HepG2 (cell line): ENCODE measurements at regions not wholly inside any gene's neighbourhood (a gene's known extent, or its start where the extent isn't known, plus 50 kb on each side); places are given as distances from the start of the nearest gene placed in this dataset.

Source experiments
- ATAC-seq: fragments of 200-7000 bp; cut with Tn5 transposase; 3 replicates; pipeline ENCODE4 v1.9.1; 2020; ENCODE audit warnings: mild to moderate bottlenecking, moderate library complexity
- BruUV-seq: library from RNA; stranded (reverse); fragments of 400-500 nt; replicated peaks from 2 replicates; lab custom pipeline; 2021; lab: Mats Ljungman, UMichigan
- CTCF ChIA-PET: fragments of 300-600 bp; formaldehyde crosslinking; extraction: SDS; loops from one replicate; lab custom pipeline; 2021; ENCODE audit warnings: low total read pairs, inconsistent platforms, low intra/inter-chr PET ratio; lab: Yijun Ruan, JAX
- POLR2A ChIA-PET: fragments of 350-600 bp; sonication (Branson Sonifier 250); formaldehyde crosslinking; loops from one replicate; lab custom pipeline; 2020; ENCODE audit warnings: antibody characterized with exemption, inconsistent platforms; lab: Yijun Ruan, JAX
- DNase-seq: peaks from one replicate; pipeline ENCODE4 v3.0.0-alpha.2; 2015; ENCODE audit warnings: low spot score
- FAIRE-seq: peaks from 3 replicates; lab custom pipeline; 2011; peaks lifted over from hg19 to GRCh38; lab: Jason Lieb, UNC
- H2AFZ ChIP-seq: one replicate; pipeline ENCODE4 v1.6.1; 2011; ENCODE audit warnings: low read length, inconsistent platforms
- H3K27ac ChIP-seq: fragments of 300-600 bp; 3 replicates; pipeline ENCODE4 v1.8.0; 2011; ENCODE audit warnings: mixed run types, mild to moderate bottlenecking, mixed read lengths, low read length, inconsistent platforms; ENCODE audit not compliant: insufficient read depth; ENCODE audit errors: extremely low read length
- H3K27me3 ChIP-seq, 2 experiments: fragments of 200-600 bp in 1 of 2; 2 replicates in 1 of 2; 3 replicates in 1 of 2; pipeline versions ENCODE4 v1.6.0 to v1.8.0; 2011; ENCODE audit warnings: low read length in 2 of 2, mild to moderate bottlenecking in 2 of 2, moderate library complexity in 2 of 2, inconsistent platforms in 1 of 2; ENCODE audit not compliant: insufficient read depth in 2 of 2, control insufficient read depth in 1 of 2
- H3K36me3 ChIP-seq, 2 experiments: fragments of 200-600 bp in 1 of 2; replicated peaks in 1 of 2; 2 replicates in 1 of 2; 3 replicates in 1 of 2; pipeline versions ENCODE4 v1.5.1 to v1.8.0; 2011; ENCODE audit warnings: low read length in 2 of 2, inconsistent platforms in 1 of 2; ENCODE audit not compliant: insufficient read depth in 2 of 2, control insufficient read depth in 1 of 2
- H3K4me1 ChIP-seq: 2 replicates; pipeline ENCODE4 v1.5.1; 2012; ENCODE audit warnings: low read length, inconsistent platforms; ENCODE audit not compliant: insufficient read depth
- H3K4me2 ChIP-seq: 2 replicates; pipeline ENCODE4 v1.6.0; 2011; ENCODE audit warnings: low read depth, low read length, inconsistent platforms
- H3K4me3 ChIP-seq, 3 experiments: fragments of 200-600 bp in 1 of 3; sonication (generic), shearing (Covaris generic) in 1 of 3; replicated peaks in 1 of 3; 2 replicates each; pipeline ENCODE4 v1.5.1; 2011 to 2016; ENCODE audit warnings: low read length in 3 of 3, inconsistent platforms in 2 of 3, low read depth in 2 of 3, mild to moderate bottlenecking in 2 of 3, control low read depth in 1 of 3, mixed read lengths in 1 of 3; ENCODE audit not compliant: insufficient read depth in 1 of 3
- H3K79me2 ChIP-seq: one replicate; pipeline ENCODE4 v1.6.1; 2011; ENCODE audit warnings: low read length, inconsistent platforms; ENCODE audit not compliant: insufficient read depth
- H3K9ac ChIP-seq: 2 replicates; pipeline ENCODE4 v1.6.0; 2011; ENCODE audit warnings: mild to moderate bottlenecking, low read depth, low read length, inconsistent platforms; ENCODE audit not compliant: insufficient read depth
- H3K9me3 ChIP-seq: 2 replicates; pipeline ENCODE4 v1.5.1; 2012; ENCODE audit warnings: mild to moderate bottlenecking, low read length
- H4K20me1 ChIP-seq: 2 replicates; pipeline ENCODE4 v1.6.0; 2011; ENCODE audit warnings: inconsistent platforms, mild to moderate bottlenecking, low read length, moderate library complexity; ENCODE audit not compliant: insufficient read depth
- DPF2 ChIP-seq: sonication (generic); formaldehyde crosslinking; IDR thresholded peaks from 2 replicates; pipeline ENCODE4 v1.4.0; 2020; ENCODE audit warnings: mild to moderate bottlenecking, low read depth, missing genetic modification reagents, borderline replicate concordance
- FOXM1 ChIP-seq: sonication (generic); formaldehyde crosslinking; IDR thresholded peaks from 2 replicates; pipeline ENCODE4 v1.5.0; 2020; ENCODE audit warnings: missing genetic modification reagents
- GTF3A ChIP-seq: sonication (generic); formaldehyde crosslinking; conservative IDR thresholded peaks from 2 replicates; pipeline ENCODE4 v1.4.0; 2020; ENCODE audit warnings: mild to moderate bottlenecking, missing genetic modification reagents
- MXD4 ChIP-seq: IDR thresholded peaks from 2 replicates; pipeline ENCODE4 v1.6.1; 2016; ENCODE audit warnings: mild to moderate bottlenecking, missing biosample characterization, missing genetic modification reagents
- NCOA2 ChIP-seq: sonication (generic); formaldehyde crosslinking; IDR thresholded peaks from 2 replicates; pipeline ENCODE4 v1.8.0; 2022; ENCODE audit warnings: inconsistent platforms
- POLR2AphosphoS5 ChIP-seq: IDR thresholded peaks from 2 replicates; pipeline ENCODE4 v1.6.1; 2012; ENCODE audit warnings: low read depth, low read length
- THYN1 ChIP-seq: sonication (generic); formaldehyde crosslinking; IDR thresholded peaks from 2 replicates; pipeline ENCODE4 v1.8.1; 2023; ENCODE audit warnings: low read depth, mild to moderate bottlenecking, moderate library complexity, missing genetic modification reagents, borderline replicate concordance
- ZNF234 ChIP-seq: sonication (generic); formaldehyde crosslinking; conservative IDR thresholded peaks from 2 replicates; pipeline ENCODE4 v1.5.1; 2020; ENCODE audit warnings: mild to moderate bottlenecking, missing genetic modification reagents
- ZNF317 ChIP-seq: sonication (generic); formaldehyde crosslinking; IDR thresholded peaks from 2 replicates; pipeline ENCODE4 v1.5.0; 2020; ENCODE audit warnings: mild to moderate bottlenecking, missing genetic modification reagents
- ZNF430 ChIP-seq: sonication (generic); formaldehyde crosslinking; IDR thresholded peaks from 2 replicates; pipeline ENCODE4 v1.9.0; 2021; ENCODE audit warnings: mild to moderate bottlenecking, missing genetic modification reagents
- ZNF446 ChIP-seq: sonication (generic); formaldehyde crosslinking; IDR thresholded peaks from 2 replicates; pipeline ENCODE4 v1.5.0; 2020; ENCODE audit warnings: mild to moderate bottlenecking, missing genetic modification reagents
- WGBS: methylation state at CpG from one replicate; pipeline ENCODE4 v1.1.6; 2017; ENCODE audit warnings: low lambda C conversion rate; 5-methylcytosine and 5-hydroxymethylcytosine counted together
- in situ Hi-C: cut with HindIII; loops from 2 replicates; pipeline ENCODE4 v1.10.0; 2017; ENCODE audit warnings: low pct_unique_long_range_greater_than_20kb; ENCODE audit not compliant: extremely low pct_ligation_motif_present
- intact Hi-C: fragments of 100-400 bp; cut with micrococcal nuclease; formaldehyde crosslinking; loops from one replicate; pipeline ENCODE4 v1.10.0; 2022; ENCODE audit not compliant: unreplicated experiment
- TF ChIP-seq, protein P1 (sequence below): sonication (generic); formaldehyde crosslinking; IDR thresholded peaks from 2 replicates; pipeline ENCODE4 v1.4.0; 2020; ENCODE audit warnings: missing genetic modification reagents, mild to moderate bottlenecking, borderline replicate concordance
- TF ChIP-seq, protein P2 (sequence below): sonication (generic); formaldehyde crosslinking; IDR thresholded peaks from 2 replicates; pipeline ENCODE4 v1.5.0; 2020; ENCODE audit warnings: mild to moderate bottlenecking, missing genetic modification reagents, moderate library complexity
- TF ChIP-seq, protein P3 (sequence below): sonication (generic); formaldehyde crosslinking; IDR thresholded peaks from one replicate; pipeline ENCODE4 v1.5.1; 2020; ENCODE audit warnings: mild to moderate bottlenecking, missing genetic modification reagents; ENCODE audit errors: not compliant biosample characterization

DNA sequence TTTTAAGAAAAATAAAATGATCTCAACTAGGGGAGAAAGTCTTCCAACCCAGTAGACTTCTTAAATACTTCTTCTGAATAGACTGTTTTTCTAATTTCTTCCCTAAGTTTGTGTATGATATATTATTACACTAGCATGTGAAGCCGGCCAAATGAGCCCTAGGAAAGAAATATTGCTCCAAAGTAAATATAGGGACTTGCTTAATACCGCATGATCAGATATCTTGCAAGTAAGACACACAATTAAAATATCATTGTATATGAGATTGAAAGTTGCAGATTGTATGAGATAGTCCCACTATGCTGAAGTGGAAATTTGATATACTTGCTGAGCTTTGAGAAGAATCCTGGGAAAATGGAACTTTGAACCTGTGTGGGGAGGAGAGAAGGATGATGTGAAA lies 225.7 kb downstream of the BAMBI start:
- H3K79me2 ChIP-seq: no peaks in the 10 kb centered on the region
- peaks cover 38% of the 10 kb centered on the region for H3K4me1 ChIP-seq
- H2AFZ ChIP-seq: no peak overlapping the region
- BruUV-seq: no TSS peak
- no peak overlapping the region for H3K27ac ChIP-seq
- H3K9me3 ChIP-seq: no peaks in the 10 kb centered on the region
- H3K4me2 ChIP-seq: no peak overlapping the region
- no peak overlapping the region for H3K4me3 ChIP-seq
- DNase-seq (no peak), FAIRE-seq (no peak), ATAC-seq (no peak)
- H4K20me1 ChIP-seq: no peaks in the 10 kb centered on the region
- H3K27me3 ChIP-seq: no peaks in the 10 kb centered on the region
- intact Hi-C loops: no loop called here
- WGBS: 78% methylated on average over 2 of the region's 2 CpGs
- CTCF ChIA-PET: no interaction called here
- H3K36me3 ChIP-seq: no peaks in the 10 kb centered on the region
- POLR2A ChIA-PET: no interaction called here
- no peak overlapping the region for H3K9ac ChIP-seq
- in situ Hi-C loops: no loop called here
- no peak for TF ChIP-seq ZNF234 (CRISPR knock-in tag)
- TF ChIP-seq, protein P1, sequence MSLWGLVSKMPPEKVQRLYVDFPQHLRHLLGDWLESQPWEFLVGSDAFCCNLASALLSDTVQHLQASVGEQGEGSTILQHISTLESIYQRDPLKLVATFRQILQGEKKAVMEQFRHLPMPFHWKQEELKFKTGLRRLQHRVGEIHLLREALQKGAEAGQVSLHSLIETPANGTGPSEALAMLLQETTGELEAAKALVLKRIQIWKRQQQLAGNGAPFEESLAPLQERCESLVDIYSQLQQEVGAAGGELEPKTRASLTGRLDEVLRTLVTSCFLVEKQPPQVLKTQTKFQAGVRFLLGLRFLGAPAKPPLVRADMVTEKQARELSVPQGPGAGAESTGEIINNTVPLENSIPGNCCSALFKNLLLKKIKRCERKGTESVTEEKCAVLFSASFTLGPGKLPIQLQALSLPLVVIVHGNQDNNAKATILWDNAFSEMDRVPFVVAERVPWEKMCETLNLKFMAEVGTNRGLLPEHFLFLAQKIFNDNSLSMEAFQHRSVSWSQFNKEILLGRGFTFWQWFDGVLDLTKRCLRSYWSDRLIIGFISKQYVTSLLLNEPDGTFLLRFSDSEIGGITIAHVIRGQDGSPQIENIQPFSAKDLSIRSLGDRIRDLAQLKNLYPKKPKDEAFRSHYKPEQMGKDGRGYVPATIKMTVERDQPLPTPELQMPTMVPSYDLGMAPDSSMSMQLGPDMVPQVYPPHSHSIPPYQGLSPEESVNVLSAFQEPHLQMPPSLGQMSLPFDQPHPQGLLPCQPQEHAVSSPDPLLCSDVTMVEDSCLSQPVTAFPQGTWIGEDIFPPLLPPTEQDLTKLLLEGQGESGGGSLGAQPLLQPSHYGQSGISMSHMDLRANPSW (CRISPR knock-in tag): no peak
- no peak for TF ChIP-seq GTF3A (CRISPR knock-in tag)
- TF ChIP-seq, protein P2, sequence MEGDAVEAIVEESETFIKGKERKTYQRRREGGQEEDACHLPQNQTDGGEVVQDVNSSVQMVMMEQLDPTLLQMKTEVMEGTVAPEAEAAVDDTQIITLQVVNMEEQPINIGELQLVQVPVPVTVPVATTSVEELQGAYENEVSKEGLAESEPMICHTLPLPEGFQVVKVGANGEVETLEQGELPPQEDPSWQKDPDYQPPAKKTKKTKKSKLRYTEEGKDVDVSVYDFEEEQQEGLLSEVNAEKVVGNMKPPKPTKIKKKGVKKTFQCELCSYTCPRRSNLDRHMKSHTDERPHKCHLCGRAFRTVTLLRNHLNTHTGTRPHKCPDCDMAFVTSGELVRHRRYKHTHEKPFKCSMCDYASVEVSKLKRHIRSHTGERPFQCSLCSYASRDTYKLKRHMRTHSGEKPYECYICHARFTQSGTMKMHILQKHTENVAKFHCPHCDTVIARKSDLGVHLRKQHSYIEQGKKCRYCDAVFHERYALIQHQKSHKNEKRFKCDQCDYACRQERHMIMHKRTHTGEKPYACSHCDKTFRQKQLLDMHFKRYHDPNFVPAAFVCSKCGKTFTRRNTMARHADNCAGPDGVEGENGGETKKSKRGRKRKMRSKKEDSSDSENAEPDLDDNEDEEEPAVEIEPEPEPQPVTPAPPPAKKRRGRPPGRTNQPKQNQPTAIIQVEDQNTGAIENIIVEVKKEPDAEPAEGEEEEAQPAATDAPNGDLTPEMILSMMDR (CRISPR knock-in tag): no peak
- TF ChIP-seq THYN1 (CRISPR knock-in tag): no peak
- TF ChIP-seq ZNF446 (CRISPR knock-in tag): no peak
- TF ChIP-seq, protein P3, sequence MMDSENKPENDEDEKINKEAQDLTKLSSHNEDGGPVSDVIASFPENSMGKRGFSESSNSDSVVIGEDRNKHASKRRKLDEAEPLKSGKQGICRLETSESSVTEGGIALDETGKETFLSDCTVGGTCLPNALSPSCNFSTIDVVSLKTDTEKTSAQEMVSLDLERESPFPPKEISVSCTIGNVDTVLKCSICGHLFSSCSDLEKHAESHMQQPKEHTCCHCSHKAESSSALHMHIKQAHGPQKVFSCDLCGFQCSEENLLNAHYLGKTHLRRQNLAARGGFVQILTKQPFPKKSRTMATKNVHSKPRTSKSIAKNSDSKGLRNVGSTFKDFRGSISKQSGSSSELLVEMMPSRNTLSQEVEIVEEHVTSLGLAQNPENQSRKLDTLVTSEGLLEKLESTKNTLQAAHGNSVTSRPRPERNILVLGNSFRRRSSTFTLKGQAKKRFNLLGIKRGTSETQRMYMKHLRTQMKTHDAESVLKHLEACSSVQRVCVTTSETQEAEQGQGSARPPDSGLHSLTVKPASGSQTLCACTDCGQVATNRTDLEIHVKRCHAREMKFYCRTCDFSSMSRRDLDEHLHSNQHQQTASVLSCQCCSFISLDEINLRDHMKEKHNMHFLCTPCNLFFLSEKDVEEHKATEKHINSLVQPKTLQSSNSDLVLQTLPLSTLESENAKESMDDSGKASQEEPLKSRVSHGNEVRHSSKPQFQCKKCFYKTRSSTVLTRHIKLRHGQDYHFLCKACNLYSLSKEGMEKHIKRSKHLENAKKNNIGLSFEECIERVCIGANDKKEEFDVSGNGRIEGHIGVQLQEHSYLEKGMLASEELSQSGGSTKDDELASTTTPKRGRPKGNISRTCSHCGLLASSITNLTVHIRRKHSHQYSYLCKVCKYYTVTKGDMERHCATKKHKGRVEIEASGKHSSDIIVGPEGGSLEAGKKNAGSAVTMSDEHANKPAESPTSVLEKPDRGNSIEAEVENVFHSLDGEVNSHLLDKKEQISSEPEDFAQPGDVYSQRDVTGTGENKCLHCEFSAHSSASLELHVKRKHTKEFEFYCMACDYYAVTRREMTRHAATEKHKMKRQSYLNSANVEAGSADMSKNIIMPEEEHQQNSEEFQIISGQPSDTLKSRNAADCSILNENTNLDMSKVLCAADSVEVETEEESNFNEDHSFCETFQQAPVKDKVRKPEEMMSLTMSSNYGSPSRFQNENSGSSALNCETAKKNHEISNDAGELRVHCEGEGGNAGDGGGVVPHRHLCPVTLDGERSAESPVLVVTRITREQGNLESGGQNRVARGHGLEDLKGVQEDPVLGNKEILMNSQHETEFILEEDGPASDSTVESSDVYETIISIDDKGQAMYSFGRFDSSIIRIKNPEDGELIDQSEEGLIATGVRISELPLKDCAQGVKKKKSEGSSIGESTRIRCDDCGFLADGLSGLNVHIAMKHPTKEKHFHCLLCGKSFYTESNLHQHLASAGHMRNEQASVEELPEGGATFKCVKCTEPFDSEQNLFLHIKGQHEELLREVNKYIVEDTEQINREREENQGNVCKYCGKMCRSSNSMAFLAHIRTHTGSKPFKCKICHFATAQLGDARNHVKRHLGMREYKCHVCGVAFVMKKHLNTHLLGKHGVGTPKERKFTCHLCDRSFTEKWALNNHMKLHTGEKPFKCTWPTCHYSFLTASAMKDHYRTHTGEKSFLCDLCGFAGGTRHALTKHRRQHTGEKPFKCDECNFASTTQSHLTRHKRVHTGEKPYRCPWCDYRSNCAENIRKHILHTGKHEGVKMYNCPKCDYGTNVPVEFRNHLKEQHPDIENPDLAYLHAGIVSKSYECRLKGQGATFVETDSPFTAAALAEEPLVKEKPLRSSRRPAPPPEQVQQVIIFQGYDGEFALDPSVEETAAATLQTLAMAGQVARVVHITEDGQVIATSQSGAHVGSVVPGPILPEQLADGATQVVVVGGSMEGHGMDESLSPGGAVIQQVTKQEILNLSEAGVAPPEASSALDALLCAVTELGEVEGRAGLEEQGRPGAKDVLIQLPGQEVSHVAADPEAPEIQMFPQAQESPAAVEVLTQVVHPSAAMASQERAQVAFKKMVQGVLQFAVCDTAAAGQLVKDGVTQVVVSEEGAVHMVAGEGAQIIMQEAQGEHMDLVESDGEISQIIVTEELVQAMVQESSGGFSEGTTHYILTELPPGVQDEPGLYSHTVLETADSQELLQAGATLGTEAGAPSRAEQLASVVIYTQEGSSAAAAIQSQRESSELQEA (CRISPR knock-in tag): no peak
- TF ChIP-seq NCOA2 (CRISPR knock-in tag): no peak
- TF ChIP-seq MXD4: no peak
- TF ChIP-seq POLR2AphosphoS5: no peak
- no peak for TF ChIP-seq ZNF430 (CRISPR knock-in tag)
- no peak for TF ChIP-seq ZNF317 (CRISPR knock-in tag)
- no peak for TF ChIP-seq FOXM1 (CRISPR knock-in tag)
- no peak for TF ChIP-seq DPF2 (CRISPR knock-in tag)
